ENCODE measurements at regions not wholly inside any gene's neighbourhood (a gene's known extent, or its start where the extent isn't known, plus 50 kb on each side); places are given as distances from the start of the nearest gene placed in this dataset.
"Not testable (repeated sequence)": the region's sequence is repeated elsewhere in the genome, so short reads cannot be mapped to it uniquely, and the experiment has no call there.

DNA sequence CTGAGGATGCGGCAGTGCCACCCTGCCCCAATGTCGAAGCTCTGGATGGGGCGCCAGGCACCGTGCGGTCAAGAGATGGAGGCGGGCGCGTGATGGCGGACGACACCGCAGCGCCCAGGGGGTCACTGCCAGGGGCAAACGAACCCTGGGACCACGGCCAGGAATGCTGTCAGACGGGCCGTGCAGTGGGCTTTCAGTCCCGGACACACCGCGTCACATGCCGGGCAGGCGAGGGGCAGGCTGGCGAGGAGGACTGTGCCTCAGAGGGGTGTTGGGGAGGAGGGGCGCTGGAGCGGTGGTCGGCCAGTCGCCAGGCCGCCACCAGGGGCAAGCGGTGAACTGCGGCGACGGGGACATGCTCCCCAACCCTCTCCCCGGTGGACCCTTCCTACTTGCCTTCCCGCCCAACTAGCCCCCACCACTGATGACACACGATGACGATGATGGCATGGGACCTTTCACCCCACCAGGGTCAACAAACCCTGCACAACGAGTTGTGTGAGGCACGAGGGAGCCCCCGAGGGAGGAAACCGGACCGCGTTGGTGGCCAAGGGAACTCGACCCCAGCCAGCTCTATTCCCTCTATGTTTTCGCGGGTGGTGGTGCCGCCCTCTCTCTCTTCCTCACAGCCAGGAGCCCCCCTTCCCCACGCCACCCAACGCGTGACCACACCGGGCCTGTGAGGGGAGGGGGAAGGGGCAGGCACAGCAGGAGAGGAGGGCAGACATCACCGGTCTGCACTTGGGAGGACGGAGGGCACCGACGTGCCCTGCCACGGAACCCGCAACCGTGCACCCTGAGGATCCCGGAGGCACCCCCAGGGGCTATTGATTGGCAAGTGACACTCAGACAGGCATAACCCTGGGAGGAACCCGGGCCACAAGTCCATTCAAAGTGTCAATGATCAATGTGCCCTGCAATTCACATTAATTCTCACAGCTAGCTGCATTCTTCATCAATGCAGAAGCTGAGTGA is 1960.9 kb upstream of the DEFB115 start:
- DNase-seq: no peak

GRCh38 chr20:29297411-29298270 is 1959.8 kb upstream of the DEFB115 start:
- no peak for DNase-seq

DNA sequence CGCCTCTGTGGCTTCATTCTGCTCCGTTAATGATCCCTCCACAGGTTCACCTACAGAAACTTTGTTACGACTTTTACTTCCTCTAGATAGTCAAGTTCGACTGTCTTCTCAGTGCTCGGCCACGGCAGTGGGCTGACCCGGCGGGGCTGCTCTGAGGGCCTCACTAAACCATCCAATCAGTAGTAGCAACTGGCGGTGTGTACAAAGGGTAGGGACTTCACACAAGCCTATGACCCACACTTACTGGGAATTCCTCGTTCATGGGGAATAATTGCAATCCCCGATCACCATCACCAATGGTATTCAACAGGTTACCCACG is 1959.2 kb upstream of the DEFB115 start:
- DNase-seq: no peak

DNA sequence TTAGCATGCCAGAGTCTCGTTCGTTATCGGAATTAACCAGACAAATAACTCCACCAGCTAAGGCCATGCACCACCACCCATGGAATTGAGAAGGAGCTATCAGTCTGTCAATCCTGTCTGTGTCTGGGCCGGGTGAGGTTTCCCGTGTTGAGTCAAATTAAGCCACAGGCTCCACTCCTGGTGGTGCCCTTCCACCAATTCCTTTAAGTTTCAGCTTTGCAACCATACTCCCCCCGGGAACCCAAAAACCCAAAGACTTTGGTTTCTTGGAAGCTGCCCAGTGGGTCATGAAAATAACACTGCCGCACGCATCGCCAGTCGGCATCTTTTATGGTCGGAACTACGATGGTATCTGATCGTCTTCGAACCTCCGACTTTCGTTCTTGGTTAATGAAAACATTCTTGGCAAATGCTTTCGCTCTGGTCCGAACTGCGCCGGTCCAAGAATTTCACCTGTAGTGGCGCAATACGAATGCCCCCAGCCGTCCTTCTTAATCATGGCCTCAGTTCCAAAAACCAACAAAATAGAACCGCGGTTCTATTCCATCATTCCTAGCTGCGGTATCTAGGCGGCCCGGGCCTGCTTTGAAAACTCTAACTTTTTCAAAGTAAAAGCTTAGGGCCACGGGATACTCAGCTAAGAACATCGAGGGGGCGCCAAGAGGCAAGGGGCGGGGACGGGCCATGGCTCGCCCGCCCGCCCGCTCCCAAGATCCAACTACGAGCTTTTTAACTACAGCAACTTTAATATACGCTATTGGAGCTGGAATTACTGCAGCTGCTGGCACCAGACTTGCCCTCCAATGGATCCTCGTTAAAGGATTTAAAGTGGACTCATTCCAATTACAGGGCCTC is 1958.5 kb upstream of the DEFB115 start:
- no peak for DNase-seq

GRCh38 chr20:29299811-29300578 is 1957.5 kb upstream of the DEFB115 start:
- no peak for DNase-seq

GRCh38 chr20:29300579-29301551 is 1956.6 kb upstream of the DEFB115 start:
- DNase-seq: peak; percentile 61

- DNase-seq: peak; percentile 61
Observed at GRCh38 chr20:29301624-29302259, 1955.7 kb upstream of the DEFB115 start.

DNA sequence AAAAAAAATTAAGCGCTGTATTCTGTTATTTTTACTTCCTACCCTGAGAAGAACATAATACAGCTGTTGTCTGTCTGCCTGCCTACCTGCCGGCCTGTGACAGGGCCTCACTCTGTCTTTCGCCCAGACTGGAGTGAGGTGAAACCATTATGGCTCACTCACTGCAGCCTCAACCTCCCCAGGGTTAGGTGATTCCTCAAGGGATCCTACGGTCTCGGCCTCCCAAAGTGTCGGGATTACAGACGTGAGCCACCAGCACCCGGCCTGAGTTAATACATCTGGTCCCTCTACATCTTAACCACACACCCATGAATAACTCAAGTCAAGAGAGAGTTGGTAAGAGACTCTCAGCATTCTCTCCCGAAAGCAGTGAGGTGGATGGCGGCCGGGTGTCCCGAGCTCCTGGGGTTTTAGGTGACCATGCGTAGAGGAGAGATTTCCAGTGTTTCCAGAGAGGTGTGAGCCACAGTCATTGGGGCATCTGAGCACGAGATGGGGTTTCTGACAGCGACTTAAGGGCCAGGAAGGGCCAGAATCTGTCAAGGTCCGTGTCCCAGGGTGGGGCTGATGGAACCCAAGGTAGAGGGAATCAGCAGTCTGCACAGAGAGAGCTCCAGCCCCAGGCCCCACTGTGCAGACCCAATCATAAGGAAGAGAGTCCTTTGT is 1954.4 kb upstream of the DEFB115 start:
- DNase-seq: no peak

DNA sequence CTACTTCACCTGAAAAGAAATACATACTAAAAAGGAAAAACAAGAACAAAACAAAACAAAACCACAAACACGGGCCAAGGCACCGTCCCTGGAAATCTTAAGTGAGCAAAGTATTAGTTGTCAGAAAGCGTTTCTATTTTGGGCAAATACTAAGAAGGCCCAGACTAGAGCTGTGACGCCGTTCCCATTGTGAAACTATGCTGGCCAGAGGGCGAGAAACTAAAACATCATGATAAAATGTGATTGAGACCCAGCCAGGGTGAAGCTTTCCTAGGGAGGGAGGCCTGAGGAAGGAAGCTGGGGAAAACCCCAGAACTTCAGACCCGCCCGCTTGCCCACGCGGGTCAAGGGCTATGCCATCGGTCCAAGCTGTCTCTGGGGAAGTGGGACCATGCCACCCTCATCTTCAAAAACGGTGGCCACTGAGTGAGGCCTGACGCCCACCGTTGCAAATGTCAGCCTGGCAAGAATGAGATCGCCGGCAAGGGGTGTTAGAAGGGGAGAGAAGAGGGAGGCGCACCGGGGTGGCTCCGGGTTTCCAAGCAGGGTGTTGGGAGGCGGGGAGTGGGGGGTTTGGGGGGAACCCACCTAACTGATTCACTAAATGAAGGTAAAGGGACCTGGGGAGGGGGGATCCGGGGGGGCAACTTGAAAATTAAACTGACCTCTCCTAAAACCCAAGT is 1950.9 kb upstream of the DEFB115 start:
- peak; percentile 66 for DNase-seq

DNA sequence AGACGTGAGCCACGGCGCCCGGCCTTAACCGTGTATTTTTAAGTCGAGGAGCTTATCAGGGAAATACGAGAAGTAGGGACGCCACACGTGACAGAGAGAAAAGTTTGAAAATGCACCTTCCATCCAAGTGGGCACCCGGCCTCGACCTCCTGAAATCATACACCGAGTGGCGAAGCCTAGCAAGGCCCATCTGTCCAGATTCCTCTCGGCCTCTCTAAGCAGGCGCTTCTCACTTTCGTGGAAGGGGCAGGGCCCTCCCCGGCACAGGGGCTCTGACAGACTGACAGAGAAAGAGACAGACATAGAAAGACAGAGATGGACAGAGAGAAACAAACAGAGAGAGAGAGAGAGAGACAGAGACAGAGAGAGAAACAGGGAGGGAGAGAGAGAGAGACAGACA is 1950.0 kb upstream of the DEFB115 start:
- DNase-seq: not testable (repeated sequence)

DNA sequence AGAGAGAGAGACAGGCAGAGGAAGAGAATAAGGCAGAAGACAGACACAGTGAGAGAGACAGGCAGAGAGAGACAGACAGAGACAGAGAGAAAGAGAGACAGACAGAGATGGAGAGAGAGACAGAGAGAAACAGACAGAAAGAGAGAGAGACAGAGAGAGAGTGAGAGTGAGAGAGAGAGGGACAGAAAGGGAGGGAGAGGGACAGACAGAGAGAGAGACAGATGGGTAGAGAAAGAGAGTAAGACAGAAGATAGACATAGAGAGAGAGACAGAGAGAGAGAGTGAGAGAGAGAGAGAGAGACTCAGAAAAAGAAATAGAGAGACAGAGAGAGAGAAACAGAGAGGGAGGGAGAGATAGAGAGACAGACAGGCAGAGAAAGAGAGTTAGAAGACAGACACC is 1948.5 kb upstream of the DEFB115 start:
- not testable (repeated sequence) for DNase-seq

- DNase-seq: not testable (repeated sequence)
Observed at GRCh38 chr20:29309481-29309880, 1948.0 kb upstream of the DEFB115 start.

DNA sequence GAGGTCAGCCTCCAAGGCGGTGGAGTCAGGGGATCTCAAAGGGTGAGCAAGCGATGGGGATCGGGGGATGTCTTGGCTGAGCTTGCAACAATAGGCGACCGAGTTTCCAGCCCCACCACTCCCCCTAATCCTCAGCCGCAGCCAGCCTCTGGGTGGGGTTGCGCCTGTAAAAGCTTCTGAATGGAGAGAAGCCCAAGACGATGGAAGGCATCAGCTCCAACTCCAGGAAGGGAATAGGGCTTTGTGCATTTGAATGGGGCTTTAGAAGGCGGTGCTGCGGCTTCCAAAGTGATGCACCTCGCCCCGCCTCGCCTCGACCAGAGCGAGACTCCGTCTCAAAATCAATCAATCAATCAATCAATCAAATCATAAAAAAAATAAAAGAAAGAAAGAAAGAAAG is 1946.4 kb upstream of the DEFB115 start:
- DNase-seq: not testable (repeated sequence)

GRCh38 chr20:29312679-29313078 is 1944.8 kb upstream of the DEFB115 start:
- not testable (repeated sequence) for DNase-seq

DNA sequence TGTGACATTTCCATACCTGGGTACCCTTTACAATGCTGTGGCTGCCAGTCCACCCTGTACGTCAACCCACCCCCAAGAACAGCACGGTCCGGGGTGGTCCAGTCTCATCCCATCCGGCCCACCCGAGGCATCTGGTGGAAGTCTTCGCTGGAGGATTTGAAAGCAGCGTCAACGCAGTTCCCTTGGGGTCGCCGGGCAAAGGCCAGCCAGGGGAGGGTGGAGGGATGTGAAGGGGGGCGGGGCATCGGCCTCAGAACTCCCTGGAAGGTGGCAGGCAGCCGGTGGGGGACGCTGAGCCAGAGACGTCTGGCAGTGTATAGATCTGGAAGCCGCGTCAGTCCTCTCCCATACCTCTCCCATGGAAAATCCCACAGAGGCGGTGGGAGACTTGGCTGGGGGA is 1944.0 kb upstream of the DEFB115 start:
- DNase-seq: no peak

DNA sequence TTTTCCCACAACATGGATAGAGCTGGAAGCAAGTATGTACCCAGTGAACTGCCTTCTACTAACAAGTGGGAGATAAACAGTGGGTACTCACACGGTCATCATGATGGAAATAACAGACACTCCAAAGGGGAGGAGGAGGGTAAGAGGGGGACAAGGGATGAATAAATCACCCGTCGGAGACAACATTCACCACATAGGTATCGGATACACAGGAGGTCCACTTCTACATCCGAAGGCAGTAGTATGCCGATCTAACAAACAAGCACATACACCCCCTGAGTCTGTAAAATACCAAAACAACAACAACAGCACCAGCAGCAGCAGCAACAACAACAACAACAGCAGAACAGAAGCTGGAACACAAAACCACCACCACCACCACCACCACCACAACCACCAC is 1943.2 kb upstream of the DEFB115 start:
- DNase-seq: no peak

DNA sequence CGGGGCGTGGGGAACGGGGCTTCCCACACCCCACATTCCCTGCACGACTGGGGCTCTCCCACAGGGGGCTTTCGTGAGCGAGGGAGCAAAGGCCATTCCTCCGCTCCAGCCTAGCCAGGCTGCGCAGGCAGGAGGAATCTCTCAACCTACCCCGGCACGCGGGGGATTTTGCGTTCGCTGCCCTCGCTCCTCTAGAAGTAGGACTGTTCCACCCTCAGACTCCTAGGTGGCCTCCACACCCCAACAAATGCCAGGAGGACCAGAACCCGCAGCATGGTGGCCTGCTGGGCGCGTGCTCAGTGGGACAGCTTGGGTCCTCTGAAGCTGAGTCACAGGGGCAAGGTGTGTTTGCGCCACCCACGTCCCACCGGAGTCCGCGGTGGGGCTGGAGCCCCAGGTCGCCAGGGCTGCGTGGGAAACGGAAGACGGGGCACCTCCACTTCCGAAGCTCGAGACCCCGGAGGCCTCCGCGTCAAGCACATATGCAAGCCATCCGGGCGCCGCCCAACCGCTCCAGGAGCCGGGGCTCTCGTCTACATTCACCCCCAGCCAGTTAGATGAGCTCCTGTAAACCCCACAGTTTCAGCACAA is 1938.5 kb upstream of the DEFB115 start:
- DNase-seq: peak; percentile 62

DNA sequence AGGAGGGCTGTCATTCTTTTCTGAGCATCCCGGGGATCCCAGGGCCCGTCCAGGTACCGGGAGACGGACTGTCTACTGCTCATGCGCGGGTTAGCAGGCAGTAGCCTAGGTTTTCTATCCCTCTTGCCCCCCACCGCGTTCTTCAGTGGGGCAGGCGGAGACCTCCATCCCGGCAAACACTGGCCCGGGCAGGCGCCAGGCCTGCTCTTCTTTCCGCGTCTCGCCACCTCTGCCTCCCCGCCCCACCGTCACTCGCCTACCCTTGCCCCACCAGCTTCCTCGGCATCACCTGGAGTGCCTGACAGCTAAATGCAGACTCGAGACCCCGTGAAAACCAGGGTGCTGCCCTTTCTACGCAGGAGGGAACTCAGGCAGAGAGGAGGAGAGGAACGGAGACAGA is 1937.7 kb upstream of the DEFB115 start:
- no peak for DNase-seq
